ENCODE measurements at regions not wholly inside any gene's neighbourhood (a gene's known extent, or its start where the extent isn't known, plus 50 kb on each side); places are given as distances from the start of the nearest gene placed in this dataset.

- TF ChIP-seq CHD7 (IDR thresholded peaks at IDR 0.05; ENCODE audit: insufficient replicate concordance, low read length) (no peak), GABPA (IDR thresholded peaks at IDR 0.05; ENCODE audit: borderline replicate concordance, insufficient read depth, low read length) (no peak), GTF2F1 (IDR thresholded peaks at IDR 0.05; ENCODE audit: borderline replicate concordance, low read depth, low read length) (no peak), CTCF (IDR thresholded peaks at IDR 0.05; ENCODE audit: control extremely low read depth in 1 of 3, insufficient read depth in 1 of 3, low read depth in 1 of 3, low read length in 3 of 3) (no peak), POLR2AphosphoS5 (IDR thresholded peaks at IDR 0.05; ENCODE audit: low read depth, low read length) (no peak), SIX5 (IDR thresholded peaks at IDR 0.05; ENCODE audit: low read depth, low read length) (no peak), E2F6 (IDR thresholded peaks at IDR 0.05) (no peak), KDM4A (IDR thresholded peaks at IDR 0.05; ENCODE audit: low read depth, low read length, severe bottlenecking) (no peak), TAF1 (IDR thresholded peaks at IDR 0.05; ENCODE audit: low read depth, low read length) (no peak)
Observed at GRCh38 chr12:19054035-19054434, 75.5 kb upstream of the PLEKHA5 start (continued).

All from H1 (cell line).